ENCODE measurements at regions not wholly inside any gene's neighbourhood (a gene's known extent, or its start where the extent isn't known, plus 50 kb on each side); places are given as distances from the start of the nearest gene placed in this dataset.

GRCh38 chr5:38023371-38023770 is 183.5 kb upstream of the GDNF start:
- no peak for DNase-seq

DNA sequence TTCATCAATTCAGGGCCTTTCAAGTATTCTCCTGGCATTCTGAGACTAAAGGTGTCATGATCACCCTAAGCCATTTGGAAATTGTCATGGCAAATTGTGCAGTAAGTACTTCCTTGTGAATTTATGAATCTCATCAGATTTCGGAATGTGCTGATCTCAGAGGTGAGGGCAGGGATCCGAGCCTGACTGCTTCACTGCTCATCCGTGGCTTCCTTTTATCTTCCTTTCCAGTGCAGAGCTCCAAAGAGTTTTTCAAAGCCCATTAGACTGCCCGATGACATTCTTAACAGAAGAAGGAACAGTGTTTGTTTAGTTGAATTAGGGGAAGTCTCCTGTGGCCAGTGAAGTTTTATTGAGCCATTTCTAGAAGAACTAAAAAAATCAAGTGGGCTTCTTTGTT is 182.8 kb upstream of the GDNF start:
- DNase-seq, result no peak

GRCh38 chr5:38018016-38018415 is 178.2 kb upstream of the GDNF start:
- no peak for DNase-seq

- DNase-seq, result no peak
Measured at GRCh38 chr5:38013107-38013506, 173.3 kb upstream of the GDNF start.

DNA sequence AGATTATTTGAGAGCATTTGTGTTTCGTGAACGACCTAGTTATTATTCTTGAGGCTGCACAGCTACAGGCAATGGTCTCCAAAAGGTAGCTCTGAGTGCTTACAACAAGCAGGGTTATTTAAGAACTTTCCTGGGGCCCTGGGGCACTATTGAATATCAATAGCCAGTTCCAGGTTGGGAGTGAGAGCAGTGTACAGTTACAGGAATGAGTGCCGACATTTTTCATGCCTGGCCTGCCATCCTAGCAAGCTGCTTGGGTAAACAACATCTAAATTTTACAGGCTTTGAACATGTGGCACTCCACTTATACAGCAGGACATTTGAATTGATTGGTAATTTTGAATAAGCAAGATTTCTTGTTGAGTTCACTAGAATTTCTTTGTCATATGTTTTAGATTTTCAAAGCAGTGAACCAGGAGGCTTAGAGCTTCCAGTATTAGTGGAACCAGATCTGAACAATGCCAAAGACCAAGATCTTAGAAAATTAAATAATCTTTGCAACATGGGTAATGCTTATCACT is 171.9 kb upstream of the GDNF start:
- no peak for DNase-seq

DNA sequence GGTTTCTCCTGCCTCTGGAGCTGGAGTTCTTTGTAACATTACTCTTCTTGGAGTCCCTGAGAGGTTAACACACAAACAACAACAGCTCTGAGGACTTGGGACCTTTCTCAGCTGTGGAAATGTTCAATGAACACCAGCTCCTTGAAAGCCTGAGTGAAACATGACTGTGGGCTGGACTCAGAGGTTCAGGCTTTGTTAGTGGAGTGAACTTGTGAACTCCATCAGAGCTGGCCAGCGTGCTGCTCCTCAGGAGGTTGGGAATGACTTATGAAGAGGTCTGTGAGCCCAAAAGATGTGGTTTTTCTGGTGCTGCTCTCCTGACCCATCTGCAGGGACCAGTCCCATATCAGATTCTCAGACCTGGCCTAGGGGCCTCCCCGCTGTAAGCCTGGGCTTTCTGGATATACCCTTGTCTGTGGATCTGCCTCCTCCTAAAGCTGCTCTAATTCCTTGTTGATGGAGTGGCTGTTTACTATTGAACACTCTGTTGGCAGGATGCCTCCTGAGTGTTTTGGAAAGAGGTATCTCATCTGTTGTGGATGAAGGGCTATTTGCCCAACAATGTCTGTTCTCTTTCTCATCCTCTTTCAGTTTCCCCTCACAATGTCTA is 170.0 kb upstream of the GDNF start:
- DNase-seq, result no peak

DNA sequence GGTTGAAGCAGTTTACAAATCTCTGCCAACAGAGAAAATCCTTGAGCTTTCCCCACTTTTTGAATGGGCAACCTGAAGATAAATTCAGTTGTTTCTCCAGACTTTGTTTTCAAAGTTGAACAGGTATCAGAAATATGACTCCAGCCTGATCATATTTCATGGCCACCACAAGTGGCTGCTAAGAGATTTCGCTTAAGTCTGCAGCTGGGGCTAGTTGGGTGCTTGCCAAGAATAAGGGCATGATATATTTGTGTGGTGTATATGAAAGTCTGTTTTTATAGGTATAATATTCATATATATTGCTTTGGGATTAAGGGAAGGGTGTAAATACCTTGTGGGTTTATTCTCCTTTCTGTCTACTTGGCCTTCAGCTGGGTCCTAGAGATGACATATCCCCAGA is 168.4 kb upstream of the GDNF start:
- DNase-seq, result no peak

- no peak for DNase-seq
Measured at GRCh38 chr5:37999593-37999992, 159.8 kb upstream of the GDNF start.

- DNase-seq, result no peak
Measured at GRCh38 chr5:37996918-37997317, 157.1 kb upstream of the GDNF start.

DNA sequence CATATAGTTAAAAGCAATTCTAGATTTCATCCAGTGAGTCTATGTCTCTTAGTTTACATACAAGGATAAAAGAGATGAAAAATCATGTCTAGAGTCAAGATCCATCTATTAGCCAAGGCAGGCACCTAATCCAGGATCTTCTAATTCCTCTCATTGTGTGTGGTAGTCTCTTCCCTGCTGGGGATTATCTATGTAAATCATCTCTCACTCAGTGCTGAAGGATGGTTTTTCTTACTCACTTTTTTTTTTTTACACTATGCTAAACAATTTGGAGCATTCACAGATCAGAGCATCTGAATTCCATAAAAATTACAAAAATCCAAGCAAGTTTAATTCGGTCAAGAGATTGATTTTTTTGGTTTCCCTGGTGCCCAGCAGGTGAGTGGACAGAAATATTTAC is 154.9 kb upstream of the GDNF start:
- DNase-seq, result no peak

DNA sequence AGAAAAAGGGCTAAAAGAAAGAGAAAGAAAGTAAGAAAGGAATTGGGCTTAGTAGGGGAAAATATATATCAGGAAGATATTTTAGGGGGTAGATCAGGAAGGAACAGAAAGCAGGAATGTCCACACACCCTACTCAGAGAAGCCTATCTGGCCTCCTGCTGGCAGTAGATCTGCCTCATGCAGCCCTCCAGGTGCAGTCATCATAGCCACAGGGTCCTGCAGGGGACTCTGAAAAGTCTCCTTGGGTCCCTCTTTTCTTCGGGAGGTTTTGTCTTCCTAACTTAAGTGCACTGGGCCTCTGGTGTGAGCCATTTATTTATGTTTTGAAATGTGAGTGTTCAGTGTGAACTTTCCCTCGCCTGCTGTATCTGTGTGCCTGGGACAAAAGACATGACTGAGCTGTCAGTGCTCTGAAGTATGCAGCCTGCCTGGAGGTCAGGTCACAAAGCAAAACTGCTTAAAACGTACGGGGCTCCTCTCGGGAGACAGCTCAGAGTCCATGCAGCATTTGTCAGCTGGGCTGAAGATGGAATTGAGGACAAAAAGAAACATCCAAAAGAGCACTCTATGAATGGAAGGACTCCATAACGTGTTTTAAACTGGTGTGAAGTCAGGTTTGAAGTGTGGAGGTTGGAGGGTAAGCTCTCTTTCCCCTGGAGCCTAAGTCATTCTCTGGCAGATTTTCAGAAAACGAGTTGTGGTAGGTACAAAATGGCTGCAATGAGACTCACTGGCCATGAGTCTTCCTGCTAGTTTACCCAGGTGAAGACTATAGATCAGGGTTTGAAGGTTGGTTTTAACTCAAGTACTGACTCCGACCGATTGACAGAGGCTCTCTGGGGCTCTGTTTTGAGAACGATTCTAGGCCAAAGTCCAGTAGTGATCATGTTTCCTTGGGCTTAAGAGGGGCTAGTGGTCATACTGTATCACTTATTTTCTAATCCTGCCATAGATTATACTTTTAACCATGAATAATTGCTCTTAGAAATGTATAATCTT is 151.8 kb upstream of the GDNF start:
- DNase-seq, result no peak

- DNase-seq, result no peak
Measured at GRCh38 chr5:37989884-37990283, 150.0 kb upstream of the GDNF start.

DNA sequence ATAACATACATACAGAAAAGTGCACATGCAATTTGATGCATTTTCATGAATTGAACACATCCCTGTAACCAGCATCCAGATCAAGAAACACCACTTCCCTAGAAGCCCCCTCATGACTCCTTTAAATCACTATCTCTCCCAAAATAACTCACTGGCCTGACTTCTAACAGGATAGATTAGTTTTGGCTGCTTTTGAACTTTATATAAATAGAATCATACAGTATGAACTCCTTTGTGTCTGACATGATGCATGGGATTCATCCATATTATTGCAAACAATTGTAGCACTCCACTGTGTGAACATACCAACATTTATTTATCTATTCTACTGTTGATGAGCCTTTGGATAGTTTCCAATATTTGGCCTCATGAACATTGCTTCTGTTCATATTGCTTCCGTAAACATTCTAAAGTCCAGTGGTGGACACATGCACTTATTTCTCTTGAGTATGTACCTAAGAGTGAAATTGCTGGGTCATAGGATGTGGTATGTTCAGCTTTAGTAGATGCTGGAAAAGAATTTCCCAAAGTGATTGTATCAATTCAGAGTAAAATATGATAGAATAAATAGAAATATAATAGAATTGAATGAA is 148.7 kb upstream of the GDNF start:
- DNase-seq, result no peak

- no peak for DNase-seq
Measured at GRCh38 chr5:37984300-37984699, 144.5 kb upstream of the GDNF start.

GRCh38 chr5:37983463-37983862 is 143.6 kb upstream of the GDNF start:
- no peak for DNase-seq

- no peak for DNase-seq
Measured at GRCh38 chr5:37979559-37979958, 139.7 kb upstream of the GDNF start.

DNA sequence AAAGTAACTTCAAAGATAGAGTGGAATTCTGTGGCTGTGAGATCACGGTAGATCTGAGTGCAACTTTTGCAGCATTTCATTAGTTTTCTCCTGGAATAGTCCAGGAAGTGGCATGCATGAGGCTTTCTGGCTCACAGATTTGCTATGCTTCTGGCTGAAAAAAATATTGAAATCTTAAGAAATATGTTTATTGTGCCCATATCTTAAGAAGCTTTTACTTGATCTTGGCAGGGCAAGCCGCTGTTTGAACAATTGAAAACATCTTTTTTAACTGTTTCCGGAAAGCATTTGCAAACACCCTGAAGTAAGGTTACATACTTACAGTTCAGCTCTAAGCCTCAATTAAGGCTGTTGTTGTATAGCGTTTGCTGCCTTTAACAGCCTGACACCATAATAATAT is 135.7 kb upstream of the GDNF start:
- DNase-seq, result no peak

DNA sequence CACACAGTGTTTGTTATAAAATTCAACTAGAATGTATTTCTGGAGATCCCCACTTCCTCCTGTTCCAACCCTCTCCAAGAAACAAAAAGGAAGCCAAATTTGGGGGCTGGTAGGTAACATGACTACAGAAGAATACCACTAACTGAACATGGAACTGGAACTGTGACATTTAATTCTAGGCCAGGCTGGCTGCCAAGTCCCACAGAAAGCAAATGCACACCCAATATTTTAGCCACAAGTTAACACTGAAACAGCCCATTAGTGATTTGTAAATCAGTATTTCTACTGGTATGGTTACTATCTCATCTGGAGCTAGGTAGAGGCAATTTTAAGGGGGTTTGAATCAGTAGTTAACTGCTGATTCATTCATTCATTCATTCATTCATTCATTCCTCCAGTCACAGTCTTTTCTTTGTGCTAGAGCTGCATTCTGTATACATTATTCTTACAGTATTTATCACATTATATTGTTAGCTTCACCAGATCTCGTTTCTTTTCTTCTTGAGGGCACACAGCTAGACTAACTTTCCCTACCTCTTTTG is 131.7 kb upstream of the GDNF start:
- no peak for DNase-seq

GRCh38 chr5:37966871-37967270 is 127.0 kb upstream of the GDNF start:
- no peak for DNase-seq

DNA sequence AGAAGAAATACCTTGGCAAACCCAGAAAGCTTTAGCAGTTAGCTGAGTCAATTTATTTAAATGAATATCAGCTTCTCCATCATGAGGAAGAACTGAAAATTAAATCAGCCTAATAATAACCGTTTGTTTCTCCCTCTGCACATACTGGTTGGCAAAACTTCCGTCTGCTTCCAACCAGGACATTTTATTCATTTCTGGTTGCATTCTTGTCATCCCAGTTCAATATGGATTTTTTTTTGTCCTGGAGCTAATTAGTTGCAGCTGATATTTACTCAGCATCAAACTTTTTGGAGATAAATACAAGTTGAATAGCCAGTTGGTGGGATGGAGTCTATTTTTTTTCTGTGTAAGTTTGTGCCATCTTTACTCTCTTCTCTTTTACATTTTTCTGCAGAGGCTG is 126.5 kb upstream of the GDNF start:
- DNase-seq, result no peak

- DNase-seq, result no peak
Measured at GRCh38 chr5:37962389-37962788, 122.5 kb upstream of the GDNF start.

DNA sequence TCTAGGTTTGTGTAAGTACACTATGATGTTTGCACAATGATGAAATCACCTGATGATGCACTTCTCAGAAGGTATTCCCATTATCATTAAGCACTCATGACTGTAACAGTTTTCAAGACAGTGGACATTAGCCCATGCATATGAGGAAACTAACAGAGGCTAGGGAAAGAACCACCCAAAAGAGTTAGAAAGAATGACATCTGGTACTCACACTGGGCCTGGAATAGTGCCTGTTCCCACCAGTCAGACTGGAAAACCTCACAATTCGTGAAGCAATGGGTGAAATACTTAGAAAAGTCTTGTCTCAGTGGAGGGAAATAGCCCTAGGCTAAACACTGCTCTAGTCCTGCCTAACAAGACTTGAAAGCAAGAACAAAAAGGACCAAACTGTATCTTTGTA is 117.4 kb upstream of the GDNF start:
- no peak for DNase-seq

DNA sequence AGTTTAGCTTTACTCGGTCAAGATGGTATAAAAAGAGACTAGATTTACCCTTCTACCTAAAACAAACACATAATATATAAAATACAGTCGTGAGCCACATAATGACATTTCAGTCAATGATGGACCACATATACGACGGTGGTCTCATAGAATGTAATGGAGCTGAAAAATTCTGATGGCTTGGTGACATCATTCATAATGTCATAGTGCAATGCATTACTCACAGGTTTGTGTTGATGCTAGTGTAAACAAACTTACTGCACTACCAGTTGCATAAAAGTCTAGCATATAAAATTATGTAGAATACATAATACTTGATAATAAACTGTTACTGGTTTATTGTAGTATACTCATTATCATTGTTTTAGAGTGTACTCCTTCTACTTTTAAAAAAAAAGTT is 115.9 kb upstream of the GDNF start:
- DNase-seq, result no peak

- no peak for DNase-seq
Measured at GRCh38 chr5:37954561-37954960, 114.7 kb upstream of the GDNF start.

Data from SW 1271 (cell line).